K562 (cell line): ENCODE measurements at regions not wholly inside any gene's neighbourhood (a gene's known extent, or its start where the extent isn't known, plus 50 kb on each side); places are given as distances from the start of the nearest gene placed in this dataset.
"Not testable (repeated sequence)": the region's sequence is repeated elsewhere in the genome, so short reads cannot be mapped to it uniquely, and the experiment has no call there.

Source experiments
- ATAC-seq: fragments of 200-7000 bp; cut with Tn5 transposase; 3 replicates; pipeline ENCODE4 v1.9.1; 2020; ENCODE audit warnings: moderate library complexity
- BruUV-seq: library from RNA; stranded (reverse); fragments of 400-500 nt; replicated peaks from 2 replicates; lab custom pipeline; 2021; lab: Mats Ljungman, UMichigan
- CTCF ChIA-PET: fragments of 300-600 bp; formaldehyde crosslinking; extraction: SDS; loops from one replicate; lab custom pipeline; 2021; ENCODE audit warnings: low intra/inter-chr PET ratio; lab: Yijun Ruan, JAX
- POLR2A ChIA-PET: fragments of 300-600, 350-650 bp; sonication (Branson Sonifier 250); formaldehyde crosslinking; extraction: SDS; loops from one replicate; lab custom pipeline; 2021; ENCODE audit warnings: antibody characterized with exemption, inconsistent platforms; lab: Yijun Ruan, JAX
- DNase-seq, 4 experiments: peaks; one replicate each; pipeline versions ENCODE4 v3.0.0 to v3.0.0-alpha.2; 2011 to 2018; ENCODE audit warnings: low spot score in 3 of 4, mixed read lengths in 3 of 4; ENCODE audit errors: extremely low read depth in 1 of 4
- FAIRE-seq: peaks from 2 replicates; lab custom pipeline; 2011; peaks lifted over from hg19 to GRCh38; lab: Jason Lieb, UNC
- H2AFZ ChIP-seq: 2 replicates; pipeline ENCODE4 v1.6.0; 2011; ENCODE audit warnings: low read depth, low read length, control low read depth, inconsistent platforms
- H3K27ac ChIP-seq: fragments of 200-600 bp; 3 replicates; pipeline ENCODE4 v1.8.0; 2011; ENCODE audit warnings: low read depth, mild to moderate bottlenecking, control low read depth, inconsistent platforms, low read length, moderate library complexity, mixed read lengths; ENCODE audit errors: extremely low read depth
- H3K27me3 ChIP-seq, 2 experiments: fragments of 300-600 bp in 1 of 2; 2 replicates in 1 of 2; 3 replicates in 1 of 2; pipeline versions ENCODE4 v1.6.0 to v1.8.0; 2011; ENCODE audit warnings: inconsistent platforms in 2 of 2, low read length in 2 of 2, mild to moderate bottlenecking in 1 of 2, mixed read lengths in 1 of 2, moderate library complexity in 1 of 2; ENCODE audit not compliant: control insufficient read depth in 2 of 2, insufficient read depth in 2 of 2
- H3K36me3 ChIP-seq: fragments of 300-600 bp; 3 replicates; pipeline ENCODE4 v1.8.0; 2011; ENCODE audit warnings: mild to moderate bottlenecking, low read length, inconsistent platforms; ENCODE audit not compliant: control insufficient read depth, insufficient read depth
- H3K4me1 ChIP-seq, 2 experiments: fragments of 200-600 bp in 1 of 2; replicated peaks in 1 of 2; 2 replicates in 1 of 2; 3 replicates in 1 of 2; pipeline versions ENCODE4 v1.5.1 to v1.8.0; 2011; ENCODE audit warnings: inconsistent platforms in 2 of 2, low read length in 2 of 2, mild to moderate bottlenecking in 1 of 2, mixed read lengths in 1 of 2, moderate library complexity in 1 of 2; ENCODE audit not compliant: control insufficient read depth in 2 of 2, insufficient read depth in 2 of 2
- H3K4me2 ChIP-seq: 2 replicates; pipeline ENCODE4 v1.6.1; 2011; ENCODE audit warnings: low read length, control low read depth, inconsistent platforms, mixed read lengths; ENCODE audit not compliant: insufficient read depth
- H3K4me3 ChIP-seq: fragments of 200-600 bp; sonication (generic), shearing (Covaris generic); 2 replicates; pipeline ENCODE4 v1.5.1; 2016; ENCODE audit warnings: control low read depth, inconsistent platforms
- H3K79me2 ChIP-seq: fragments of 200-600 bp; 3 replicates; pipeline ENCODE4 v1.8.0; 2011; ENCODE audit warnings: low read length, inconsistent platforms; ENCODE audit not compliant: control insufficient read depth, insufficient read depth
- H3K9ac ChIP-seq, 2 experiments: 2 replicates each; pipeline versions ENCODE4 v1.6.0 to v1.6.1; 2011; ENCODE audit warnings: low read depth in 2 of 2, low read length in 2 of 2, control low read depth in 1 of 2, inconsistent platforms in 1 of 2, mild to moderate bottlenecking in 1 of 2, mixed read lengths in 1 of 2; ENCODE audit not compliant: insufficient read depth in 1 of 2
- H3K9me1 ChIP-seq: one replicate; pipeline ENCODE4 v1.6.0; 2011; ENCODE audit warnings: inconsistent platforms, mild to moderate bottlenecking, low read length, moderate library complexity; ENCODE audit not compliant: control insufficient read depth, insufficient read depth
- H3K9me3 ChIP-seq: replicated peaks from 2 replicates; pipeline ENCODE4 v1.5.1; 2011; ENCODE audit warnings: low read depth, low read length, inconsistent platforms; ENCODE audit not compliant: control insufficient read depth, insufficient read depth
- H4K20me1 ChIP-seq: replicated peaks from 2 replicates; pipeline ENCODE4 v1.6.1; 2011; ENCODE audit warnings: low read length, inconsistent platforms, mixed read lengths; ENCODE audit not compliant: control insufficient read depth, insufficient read depth
- CBX1 ChIP-seq: sonication (generic); IDR thresholded peaks from 2 replicates; pipeline ENCODE4 v1.6.1; 2016; ENCODE audit warnings: antibody characterized with exemption, low read depth, mild to moderate bottlenecking
- SIN3B ChIP-seq: fragments of 450-650 bp; IDR thresholded peaks from 2 replicates; pipeline ENCODE4 v1.6.1; 2017; ENCODE audit warnings: low read depth, mild to moderate bottlenecking, moderate library complexity
- ZNF146 ChIP-seq: IDR thresholded peaks from one replicate; pipeline ENCODE4 v1.6.1; 2018; ENCODE audit warnings: missing compliant biosample characterization; ENCODE audit not compliant: unreplicated experiment
- WGBS: fragments of 100-300 bp; shearing (Covaris generic); methylation state at CpG from one replicate; pipeline ENCODE4 v1.1.6; 2016; ENCODE audit warnings: low coverage, mixed read lengths; ENCODE audit not compliant: insufficient coverage; ENCODE audit errors: missing lambda C conversion rate; 5-methylcytosine and 5-hydroxymethylcytosine counted together
- in situ Hi-C: fragments of 300-500 bp; cut with MboI; formaldehyde crosslinking; loops from 4 replicates; pipeline ENCODE4 v1.15.0; 2018; ENCODE audit warnings: inconsistent platforms, mixed read lengths
- intact Hi-C: fragments of 100-400 bp; cut with micrococcal nuclease; formaldehyde crosslinking; loops from 2 replicates; pipeline ENCODE4 v1.14.2; 2022

- H2AFZ ChIP-seq = no peak overlapping the region
- H3K9me3 ChIP-seq = no peaks in the 10 kb centered on the region
- in situ Hi-C loops = no loop called here
- H3K9ac ChIP-seq = no peak overlapping the region
- TF ChIP-seq CBX1 (no peak), SIN3B (no peak)
- DNase-seq (no peak), ATAC-seq (no peak), FAIRE-seq (no peak)
- no peaks in the 10 kb centered on the region for H4K20me1 ChIP-seq
- H3K4me3 ChIP-seq = no peak overlapping the region
- H3K36me3 ChIP-seq = no peaks in the 10 kb centered on the region
- H3K4me1 ChIP-seq = no peaks in the 10 kb centered on the region
- no peaks in the 10 kb centered on the region for H3K27me3 ChIP-seq
- H3K79me2 ChIP-seq = no peaks in the 10 kb centered on the region
- POLR2A ChIA-PET = no interaction called here
- CTCF ChIA-PET = no interaction called here
- H3K9me1 ChIP-seq = no peaks in the 10 kb centered on the region
- WGBS = 0% methylated on average over 5 of the region's 6 CpGs
- intact Hi-C loops = no loop called here
- H3K27ac ChIP-seq = no peak overlapping the region
- no peak overlapping the region for H3K4me2 ChIP-seq
- BruUV-seq = no TSS peak
These were observed 147.7 kb upstream of the DPP10 start for GRCh38 chr2:114294741-114295140.

- ATAC-seq, H3K36me3 ChIP-seq, H4K20me1 ChIP-seq, intact Hi-C loops, H3K4me2 ChIP-seq, H3K9me3 ChIP-seq, H3K4me3 ChIP-seq, POLR2A ChIA-PET, H3K9ac ChIP-seq, FAIRE-seq, H3K4me1 ChIP-seq, DNase-seq, BruUV-seq, H2AFZ ChIP-seq, CTCF ChIA-PET, H3K9me1 ChIP-seq, in situ Hi-C loops, H3K79me2 ChIP-seq, H3K27ac ChIP-seq, H3K27me3 ChIP-seq: not testable (repeated sequence)
- 2% methylated on average over 3 of the region's 3 CpGs for WGBS
- peak; percentile 77 for TF ChIP-seq ZNF146 (CRISPR knock-in tag)
These were observed 142.1 kb upstream of the DPP10 start for GRCh38 chr2:114300351-114300750.
